Kidney (tissue), 13 donors: ENCODE measurements at regions not wholly inside any gene's neighbourhood (a gene's known extent, or its start where the extent isn't known, plus 50 kb on each side); places are given as distances from the start of the nearest gene placed in this dataset.
A peak's percentile ranks its signal among the peaks of the same experiment; 100 is the strongest.
"Not testable (repeated sequence)": the region's sequence is repeated elsewhere in the genome, so short reads cannot be mapped to it uniquely, and the experiment has no call there.

ENCODE experiments used
- DNase-seq, 5 donors: peaks; one replicate each; pipeline ENCODE4 v3.0.0-alpha.2; 2013 to 2020
- FAIRE-seq: peaks from 2 replicates; lab custom pipeline; 2012; peaks lifted over from hg19 to GRCh38; lab: Jason Lieb, UNC
- H3K27ac ChIP-seq, 2 donors: one replicate each; pipeline ENCODE4 v1.7.0; 2013; ENCODE audit warnings: low read depth in 2 of 2, low read length in 2 of 2, inconsistent platforms in 1 of 2
- H3K27me3 ChIP-seq: one replicate; pipeline ENCODE4 v1.7.1; 2013; ENCODE audit warnings: low read length, inconsistent platforms; ENCODE audit not compliant: control insufficient read depth, insufficient read depth
- H3K36me3 ChIP-seq, 3 donors: one replicate each; pipeline versions ENCODE4 v1.7.0 to v1.7.1; 2013; ENCODE audit warnings: low read length in 3 of 3, control low read depth in 1 of 3, inconsistent platforms in 1 of 3; ENCODE audit not compliant: insufficient read depth in 3 of 3, control insufficient read depth in 2 of 3
- H3K4me1 ChIP-seq, 3 donors: one replicate each; pipeline versions ENCODE4 v1.7.0 to v1.7.1; 2013; ENCODE audit warnings: low read length in 3 of 3, inconsistent platforms in 1 of 3, low read depth in 1 of 3; ENCODE audit not compliant: control insufficient read depth in 2 of 3, insufficient read depth in 2 of 3
- H3K4me3 ChIP-seq, 3 donors: one replicate each; pipeline versions ENCODE4 v1.7.0 to v1.8.1; 2013; ENCODE audit warnings: low read length in 3 of 3, control low read depth in 1 of 3, inconsistent platforms in 1 of 3
- H3K9ac ChIP-seq, 3 donors: one replicate each; pipeline versions ENCODE4 v1.7.0 to v1.7.1; 2013; ENCODE audit warnings: low read length in 3 of 3, control low read depth in 1 of 3, inconsistent platforms in 1 of 3
- H3K9me3 ChIP-seq, 3 donors: one replicate each; pipeline versions ENCODE4 v1.7.0 to v1.7.1; 2013; ENCODE audit warnings: low read length in 3 of 3, control low read depth in 1 of 3, inconsistent platforms in 1 of 3; ENCODE audit not compliant: control insufficient read depth in 2 of 3, insufficient read depth in 1 of 3
- CTCF ChIP-seq: IDR thresholded peaks from 3 replicates; pipeline ENCODE4 v1.5.1; 2012; ENCODE audit warnings: mild to moderate bottlenecking, moderate library complexity, borderline replicate concordance; ENCODE audit not compliant: insufficient read depth; ENCODE audit errors: extremely low read depth
- intact Hi-C: fragments of 100-400 bp; cut with DNase I; formaldehyde crosslinking; loops from one replicate; pipeline ENCODE4 v1.11.1; 2022
- donor health status: control.
- donor health status: control.
- donor health status: control.
- donor health status: control.
- donor health status: control.
- donor health status: DM: yes; HTN: yes; CAD: no.
- donor health status: Normal renal cell carcinoma (clear cell type).

DNA sequence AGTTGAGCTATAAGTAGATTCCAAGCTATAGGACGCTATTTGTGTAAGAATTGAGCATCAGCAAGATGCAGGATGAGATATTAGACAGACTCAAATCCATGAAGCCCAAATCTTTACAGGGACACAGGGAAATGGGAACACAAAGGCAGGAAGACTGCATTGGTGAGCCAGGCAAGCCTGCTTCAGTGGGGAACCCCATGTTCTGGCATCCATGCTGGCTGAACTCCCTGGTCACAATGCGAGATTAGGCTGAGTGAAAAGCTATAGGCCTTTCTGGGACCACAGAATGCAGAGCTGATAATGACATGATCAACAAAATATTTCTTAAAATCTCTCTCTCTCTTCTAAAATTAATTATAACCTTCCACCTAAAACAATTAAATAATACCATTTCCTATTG, 170.5 kb downstream of the CDC14C start:
- no peak overlapping the region for H3K9ac ChIP-seq
- no peaks in the 10 kb centered on the region for H3K9me3 ChIP-seq
- H3K36me3 ChIP-seq, result no peaks in the 10 kb centered on the region
- no peaks in the 10 kb centered on the region for H3K27me3 ChIP-seq
- FAIRE-seq (no peak), DNase-seq (no peak)
- no peak for TF ChIP-seq CTCF
- H3K4me3 ChIP-seq, result no peak overlapping the region
- H3K27ac ChIP-seq, result no peak overlapping the region
- intact Hi-C loops, result no loop called here
- H3K4me1 ChIP-seq, result no peaks in the 10 kb centered on the region

- H3K27ac ChIP-seq, result no peak overlapping the region
- FAIRE-seq (no peak), DNase-seq (peak in 2 of 5 donors; percentile 12 to 25)
- H3K4me1 ChIP-seq, result no peaks in the 10 kb centered on the region
- no peaks in the 10 kb centered on the region for H3K36me3 ChIP-seq
- TF ChIP-seq CTCF, result no peak
- no peak overlapping the region for H3K4me3 ChIP-seq
- intact Hi-C loops, result no loop called here
- no peak overlapping the region for H3K9ac ChIP-seq
- H3K9me3 ChIP-seq, result no peaks in the 10 kb centered on the region
- H3K27me3 ChIP-seq, result no peaks in the 10 kb centered on the region
These were observed 175.4 kb downstream of the CDC14C start for GRCh38 chr7:49099587-49100326.

GRCh38 chr7:49100908-49101740, 176.8 kb downstream of the CDC14C start:
- H3K27ac ChIP-seq, FAIRE-seq, H3K36me3 ChIP-seq, H3K27me3 ChIP-seq, DNase-seq, intact Hi-C loops, H3K4me1 ChIP-seq, H3K9ac ChIP-seq, H3K4me3 ChIP-seq, H3K9me3 ChIP-seq: not testable (repeated sequence)

GRCh38 chr7:49102411-49102810, 178.1 kb downstream of the CDC14C start:
- intact Hi-C loops, result no loop called here
- Histone ChIP-seq H3K4me3 (no peak overlapping the region), H3K9ac (no peak overlapping the region), H3K27ac (no peak overlapping the region), H3K36me3 (no peaks in the 10 kb centered on the region), H3K9me3 (no peaks in the 10 kb centered on the region), H3K4me1 (no peaks in the 10 kb centered on the region), H3K27me3 (no peaks in the 10 kb centered on the region)
- no peak for FAIRE-seq
- DNase-seq, result no peak
- TF ChIP-seq CTCF, result no peak
